ENCODE measurements at regions not wholly inside any gene's neighbourhood (a gene's known extent, or its start where the extent isn't known, plus 50 kb on each side); places are given as distances from the start of the nearest gene placed in this dataset.

DNA sequence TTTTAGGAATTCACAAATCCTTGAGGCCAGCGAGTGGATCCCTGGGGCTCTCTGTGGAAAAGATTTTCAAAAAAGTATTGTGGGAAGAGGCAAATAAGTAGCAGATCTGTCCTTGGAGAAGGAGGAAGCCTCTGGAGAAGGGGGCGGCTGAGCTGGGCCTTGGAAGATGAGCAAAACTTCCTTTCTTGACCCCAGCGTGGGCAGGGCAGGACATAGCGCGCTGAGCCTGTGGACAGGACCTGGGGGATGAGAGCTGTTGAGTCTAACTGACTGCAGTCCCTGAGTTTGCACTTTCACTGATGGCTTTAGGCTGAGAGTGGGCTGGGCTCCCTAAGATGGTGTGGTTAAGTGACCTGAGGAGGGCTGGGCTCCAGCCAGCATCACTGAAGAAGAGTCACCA is 170.2 kb upstream of the GALNT2 start:
- TF ChIP-seq POLR2AphosphoS5 (IDR thresholded peaks at IDR 0.05; ENCODE audit: low read depth) (no peak), GABPA (IDR thresholded peaks at IDR 0.05; ENCODE audit: low read depth) (no peak)
- TF ChIP-seq, protein P1, sequence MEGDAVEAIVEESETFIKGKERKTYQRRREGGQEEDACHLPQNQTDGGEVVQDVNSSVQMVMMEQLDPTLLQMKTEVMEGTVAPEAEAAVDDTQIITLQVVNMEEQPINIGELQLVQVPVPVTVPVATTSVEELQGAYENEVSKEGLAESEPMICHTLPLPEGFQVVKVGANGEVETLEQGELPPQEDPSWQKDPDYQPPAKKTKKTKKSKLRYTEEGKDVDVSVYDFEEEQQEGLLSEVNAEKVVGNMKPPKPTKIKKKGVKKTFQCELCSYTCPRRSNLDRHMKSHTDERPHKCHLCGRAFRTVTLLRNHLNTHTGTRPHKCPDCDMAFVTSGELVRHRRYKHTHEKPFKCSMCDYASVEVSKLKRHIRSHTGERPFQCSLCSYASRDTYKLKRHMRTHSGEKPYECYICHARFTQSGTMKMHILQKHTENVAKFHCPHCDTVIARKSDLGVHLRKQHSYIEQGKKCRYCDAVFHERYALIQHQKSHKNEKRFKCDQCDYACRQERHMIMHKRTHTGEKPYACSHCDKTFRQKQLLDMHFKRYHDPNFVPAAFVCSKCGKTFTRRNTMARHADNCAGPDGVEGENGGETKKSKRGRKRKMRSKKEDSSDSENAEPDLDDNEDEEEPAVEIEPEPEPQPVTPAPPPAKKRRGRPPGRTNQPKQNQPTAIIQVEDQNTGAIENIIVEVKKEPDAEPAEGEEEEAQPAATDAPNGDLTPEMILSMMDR (IDR thresholded peaks at IDR 0.05; ENCODE audit: insufficient read depth, low read length), result no peak
- TF ChIP-seq, protein P2, sequence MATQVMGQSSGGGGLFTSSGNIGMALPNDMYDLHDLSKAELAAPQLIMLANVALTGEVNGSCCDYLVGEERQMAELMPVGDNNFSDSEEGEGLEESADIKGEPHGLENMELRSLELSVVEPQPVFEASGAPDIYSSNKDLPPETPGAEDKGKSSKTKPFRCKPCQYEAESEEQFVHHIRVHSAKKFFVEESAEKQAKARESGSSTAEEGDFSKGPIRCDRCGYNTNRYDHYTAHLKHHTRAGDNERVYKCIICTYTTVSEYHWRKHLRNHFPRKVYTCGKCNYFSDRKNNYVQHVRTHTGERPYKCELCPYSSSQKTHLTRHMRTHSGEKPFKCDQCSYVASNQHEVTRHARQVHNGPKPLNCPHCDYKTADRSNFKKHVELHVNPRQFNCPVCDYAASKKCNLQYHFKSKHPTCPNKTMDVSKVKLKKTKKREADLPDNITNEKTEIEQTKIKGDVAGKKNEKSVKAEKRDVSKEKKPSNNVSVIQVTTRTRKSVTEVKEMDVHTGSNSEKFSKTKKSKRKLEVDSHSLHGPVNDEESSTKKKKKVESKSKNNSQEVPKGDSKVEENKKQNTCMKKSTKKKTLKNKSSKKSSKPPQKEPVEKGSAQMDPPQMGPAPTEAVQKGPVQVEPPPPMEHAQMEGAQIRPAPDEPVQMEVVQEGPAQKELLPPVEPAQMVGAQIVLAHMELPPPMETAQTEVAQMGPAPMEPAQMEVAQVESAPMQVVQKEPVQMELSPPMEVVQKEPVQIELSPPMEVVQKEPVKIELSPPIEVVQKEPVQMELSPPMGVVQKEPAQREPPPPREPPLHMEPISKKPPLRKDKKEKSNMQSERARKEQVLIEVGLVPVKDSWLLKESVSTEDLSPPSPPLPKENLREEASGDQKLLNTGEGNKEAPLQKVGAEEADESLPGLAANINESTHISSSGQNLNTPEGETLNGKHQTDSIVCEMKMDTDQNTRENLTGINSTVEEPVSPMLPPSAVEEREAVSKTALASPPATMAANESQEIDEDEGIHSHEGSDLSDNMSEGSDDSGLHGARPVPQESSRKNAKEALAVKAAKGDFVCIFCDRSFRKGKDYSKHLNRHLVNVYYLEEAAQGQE (IDR thresholded peaks at IDR 0.05; ENCODE audit: insufficient replicate concordance, low read depth), result no peak

All from HL-60 (cell line).